RWPE1 (cell line): ENCODE measurements at regions not wholly inside any gene's neighbourhood (a gene's known extent, or its start where the extent isn't known, plus 50 kb on each side); places are given as distances from the start of the nearest gene placed in this dataset.

Source experiments
- CTCF ChIA-PET: fragments of 350-600 bp; sonication (Branson Sonifier 250); formaldehyde crosslinking; extraction: SDS; loops from one replicate; lab custom pipeline; 2021; lab: Yijun Ruan, JAX
- POLR2A ChIA-PET: fragments of 400-600 bp; formaldehyde crosslinking; extraction: SDS; loops from one replicate; lab custom pipeline; 2020; ENCODE audit warnings: antibody characterized with exemption; ENCODE audit not compliant: low non-redundant PET; lab: Yijun Ruan, JAX
- DNase-seq: peaks from one replicate; pipeline ENCODE4 v3.0.0; 2012; ENCODE audit warnings: low spot score
- H3K27ac ChIP-seq: fragments of 450-650 bp; 2 replicates; pipeline ENCODE4 v1.5.1; 2017
- CTCF ChIP-seq: fragments of 450-650 bp; conservative IDR thresholded peaks from 2 replicates; pipeline ENCODE4 v1.5.1; 2017; ENCODE audit warnings: low read depth, mild to moderate bottlenecking

- TF ChIP-seq CTCF: no peak
- no peak for DNase-seq
- H3K27ac ChIP-seq: no peak overlapping the region
- POLR2A ChIA-PET: no interaction called here
- CTCF ChIA-PET: interaction anchor here (0.5 to 0.7 kb wide), 3 partner anchors 301 to 1097 kb away, joined by 3 to 4 read pairs (median 3); no protein-coding TSS in a partner anchor
Measured at GRCh38 chr2:161556440-161556839, 67.8 kb upstream of the SLC4A10 start.

GRCh38 chr2:161557538-161557937 lies 66.7 kb upstream of the SLC4A10 start:
- no peak for TF ChIP-seq CTCF
- H3K27ac ChIP-seq: no peak overlapping the region
- DNase-seq: no peak
- ChIA-PET POLR2A (no interaction called here), CTCF (no interaction called here)

GRCh38 chr2:161564906-161565305 lies 59.3 kb upstream of the SLC4A10 start:
- H3K27ac ChIP-seq: no peak overlapping the region
- no peak for DNase-seq
- TF ChIP-seq CTCF: no peak
- POLR2A ChIA-PET: no interaction called here
- CTCF ChIA-PET: no interaction called here

- no peak overlapping the region for H3K27ac ChIP-seq
- no peak for TF ChIP-seq CTCF
- ChIA-PET POLR2A (no interaction called here), CTCF (interaction anchor here (0.6 kb wide), 1 partner anchor 78 kb away, joined by 3 read pairs; no protein-coding TSS in a partner anchor)
- DNase-seq: no peak
Measured at GRCh38 chr2:161569401-161569800, 54.8 kb upstream of the SLC4A10 start.

GRCh38 chr2:161570424-161571050 lies 53.7 kb upstream of the SLC4A10 start:
- DNase-seq: no peak
- TF ChIP-seq CTCF: no peak
- POLR2A ChIA-PET: no interaction called here
- CTCF ChIA-PET: interaction anchor here (0.5 to 0.9 kb wide), 3 partner anchors 16 to 383 kb away, joined by 3 to 6 read pairs (median 5); no protein-coding TSS in a partner anchor
- H3K27ac ChIP-seq: no peak overlapping the region

GRCh38 chr2:161571051-161571429 lies 53.2 kb upstream of the SLC4A10 start:
- no peak overlapping the region for H3K27ac ChIP-seq
- ChIA-PET CTCF (interaction anchor here (0.5 to 0.9 kb wide), 3 partner anchors 16 to 382 kb away, joined by 3 to 6 read pairs (median 5); no protein-coding TSS in a partner anchor), POLR2A (no interaction called here)
- no peak for TF ChIP-seq CTCF
- DNase-seq: no peak
